HG02884 (cell line): ENCODE measurements at regions not wholly inside any gene's neighbourhood (a gene's known extent, or its start where the extent isn't known, plus 50 kb on each side); places are given as distances from the start of the nearest gene placed in this dataset.
"Not testable (repeated sequence)": the region's sequence is repeated elsewhere in the genome, so short reads cannot be mapped to it uniquely, and the experiment has no call there.

Source experiments
- ATAC-seq: cut with Tn5 transposase; IDR thresholded peaks from one replicate; pipeline ENCODE4 v1.9.1; 2021; ENCODE audit warnings: mild to moderate bottlenecking, moderate library complexity; ENCODE audit not compliant: unreplicated experiment

- ATAC-seq: no peak
Observed at GRCh38 chr5:72760259-72760658, 56.2 kb upstream of the TNPO1 start.

DNA sequence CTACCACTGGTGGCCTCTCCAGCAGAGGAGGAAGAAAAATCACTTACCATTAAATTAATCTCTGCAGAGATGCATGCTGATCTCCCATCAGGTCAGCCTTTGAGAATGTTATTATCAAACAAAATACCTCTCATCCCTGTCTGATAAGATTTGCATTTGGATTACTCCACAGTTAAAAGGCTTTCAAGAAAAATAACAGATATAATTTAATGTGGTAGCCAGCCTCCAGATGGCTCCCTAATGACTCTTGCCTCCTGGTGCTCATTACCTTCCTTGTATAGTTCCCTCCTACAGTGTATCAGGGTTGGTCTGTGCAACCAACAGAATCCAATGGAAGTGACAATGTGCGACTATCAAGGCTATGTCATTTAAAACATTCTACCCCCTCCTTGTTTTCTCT lies 63.6 kb upstream of the TNPO1 start:
- ATAC-seq: no peak

- no peak for ATAC-seq
Observed at GRCh38 chr5:72749362-72749997, 67.0 kb upstream of the TNPO1 start.

GRCh38 chr5:72747826-72748225 lies 68.6 kb upstream of the TNPO1 start:
- ATAC-seq: no peak

- ATAC-seq: no peak
Observed at GRCh38 chr5:72746736-72747135, 69.7 kb upstream of the TNPO1 start.

GRCh38 chr5:72744136-72744535 lies 72.3 kb upstream of the TNPO1 start:
- ATAC-seq: no peak

- no peak for ATAC-seq
Observed at GRCh38 chr5:72741805-72742204, 74.7 kb upstream of the TNPO1 start.

DNA sequence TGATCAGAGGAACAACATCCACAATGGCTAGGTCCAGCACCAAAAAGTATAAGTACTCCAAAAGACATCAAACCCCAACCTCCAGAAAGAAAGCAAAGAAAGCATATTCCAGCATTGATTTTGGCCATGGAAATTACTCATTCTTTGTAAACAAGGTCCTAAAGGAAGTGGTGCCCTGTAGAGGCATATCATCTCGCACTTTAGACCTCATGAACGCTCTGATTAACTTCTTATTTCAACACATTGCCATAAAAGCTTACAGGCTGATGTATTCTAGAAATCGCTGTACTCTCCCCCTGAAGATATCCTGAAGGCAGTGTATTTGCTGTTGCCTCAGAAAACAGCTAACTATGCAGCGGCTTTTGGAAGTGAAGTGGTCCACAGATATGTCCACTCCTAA lies 82.7 kb upstream of the TNPO1 start:
- no peak for ATAC-seq

GRCh38 chr5:72723581-72723980 lies 92.9 kb upstream of the TNPO1 start:
- ATAC-seq: no peak

- ATAC-seq: no peak
Observed at GRCh38 chr5:72722792-72723452, 93.5 kb upstream of the TNPO1 start.

- no peak for ATAC-seq
Observed at GRCh38 chr5:72721844-72722243, 94.6 kb upstream of the TNPO1 start.

DNA sequence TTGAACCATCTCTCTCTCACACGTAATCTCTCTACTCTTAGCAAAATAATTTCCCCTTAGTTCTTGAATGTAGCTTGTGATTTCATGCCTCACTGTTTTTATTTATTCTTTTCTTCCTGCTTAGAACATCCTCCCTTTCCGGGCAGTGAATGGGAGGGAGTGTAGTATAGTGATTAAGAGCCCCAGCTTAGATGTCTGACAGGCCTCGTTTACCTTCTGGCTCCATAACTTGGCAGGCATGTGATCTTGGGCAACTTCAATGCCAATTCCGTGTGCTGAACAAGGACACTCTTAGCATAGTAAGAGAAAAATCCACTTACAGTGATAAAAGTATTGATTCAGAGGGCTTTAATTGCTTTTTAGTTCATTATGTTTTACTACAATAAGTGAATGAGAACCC lies 96.3 kb upstream of the TNPO1 start:
- no peak for ATAC-seq

GRCh38 chr5:72711351-72711750 lies 105.1 kb upstream of the TNPO1 start:
- no peak for ATAC-seq

DNA sequence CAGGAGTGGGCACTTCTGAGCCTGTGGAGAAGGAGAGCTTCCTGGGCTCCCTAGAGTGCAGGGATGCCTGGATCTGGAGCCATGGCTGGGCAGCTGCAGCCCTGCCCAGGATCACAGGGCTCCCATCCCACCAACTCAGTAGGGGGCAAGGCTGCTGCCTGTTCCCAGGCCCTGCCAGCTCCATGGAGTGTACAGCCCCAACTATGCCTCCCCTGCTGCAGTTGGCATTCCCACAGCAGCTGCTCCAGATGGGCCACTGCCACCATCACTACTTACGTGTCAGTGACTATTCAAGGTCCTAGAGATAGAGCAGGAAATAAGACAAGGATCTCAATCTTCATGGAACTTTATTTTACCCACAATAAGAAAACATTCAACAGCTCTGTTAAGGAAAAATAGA lies 107.1 kb upstream of the TNPO1 start:
- ATAC-seq: no peak

DNA sequence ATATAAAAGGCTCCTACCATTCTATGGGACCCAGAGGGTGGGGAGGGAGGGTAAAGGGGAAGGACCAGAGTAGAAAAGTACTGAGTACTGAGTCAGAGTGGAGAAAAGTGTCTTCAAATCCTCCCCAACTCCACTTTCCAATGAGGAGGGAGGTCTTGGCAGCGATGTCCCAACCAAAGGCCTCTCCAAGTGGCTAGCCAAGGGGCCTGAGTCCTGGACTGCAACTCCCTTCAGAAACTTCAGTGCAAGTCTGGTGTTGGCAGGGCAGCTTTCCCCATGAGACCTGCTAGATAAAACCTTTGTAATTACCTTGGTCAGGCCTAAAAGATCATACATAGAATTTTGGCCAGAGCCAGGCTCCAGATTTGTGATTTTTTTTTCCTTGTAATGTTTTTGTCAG lies 111.3 kb upstream of the TNPO1 start:
- no peak for ATAC-seq

- no peak for ATAC-seq
Observed at GRCh38 chr5:72703876-72704275, 112.6 kb upstream of the TNPO1 start.

GRCh38 chr5:72702881-72703434 lies 113.5 kb upstream of the TNPO1 start:
- no peak for ATAC-seq

GRCh38 chr5:72702105-72702504 lies 114.4 kb upstream of the TNPO1 start:
- not testable (repeated sequence) for ATAC-seq

GRCh38 chr5:72698481-72698880 lies 118.0 kb upstream of the TNPO1 start:
- ATAC-seq: no peak

GRCh38 chr5:72697622-72698021 lies 118.8 kb upstream of the TNPO1 start:
- ATAC-seq: no peak

DNA sequence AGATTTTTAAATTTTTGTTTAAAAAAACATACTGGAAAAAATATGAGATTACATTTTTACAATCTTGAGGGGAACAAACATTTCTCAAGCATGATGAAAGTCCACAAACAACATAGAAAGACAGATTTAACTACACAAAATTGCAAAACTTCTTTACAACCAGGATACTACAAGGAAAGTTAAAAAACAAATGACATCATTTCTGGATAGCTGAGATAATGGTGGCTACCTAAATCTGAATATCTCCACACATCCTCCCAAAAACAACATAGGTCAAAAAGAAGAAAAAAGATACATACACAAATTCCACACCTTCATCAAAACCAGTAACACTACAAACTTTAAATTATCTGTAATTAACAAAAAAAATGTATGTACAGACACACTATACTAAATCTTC lies 120.8 kb upstream of the TNPO1 start:
- ATAC-seq: no peak

DNA sequence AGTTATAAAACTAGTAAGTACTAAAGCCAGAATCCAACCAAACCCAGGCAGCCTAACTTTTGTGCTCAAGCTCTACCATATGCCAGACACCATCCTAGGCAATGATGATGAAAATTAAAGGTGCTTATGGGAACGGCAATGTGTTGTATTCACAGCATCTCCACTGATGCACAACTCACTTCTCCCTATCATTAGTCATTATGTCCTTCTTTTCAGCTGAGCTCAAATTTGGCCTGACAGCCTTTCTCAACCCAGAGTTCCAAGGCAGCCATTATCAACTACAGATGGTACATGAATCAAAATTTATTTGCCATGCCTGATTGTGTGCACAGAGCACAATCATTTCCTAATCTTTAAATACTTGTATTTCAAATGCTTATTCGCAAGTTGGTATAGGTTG lies 121.6 kb upstream of the TNPO1 start:
- no peak for ATAC-seq
